Right lobe of liver (tissue), 6 donors: ENCODE measurements at regions not wholly inside any gene's neighbourhood (a gene's known extent, or its start where the extent isn't known, plus 50 kb on each side); places are given as distances from the start of the nearest gene placed in this dataset.

Source experiments
- ATAC-seq, 4 donors: fragments of 200-7000 bp; cut with Tn5 transposase; one replicate each; pipeline ENCODE4 v1.9.1; 2020; ENCODE audit warnings: mild to moderate bottlenecking in 4 of 4, moderate library complexity in 4 of 4
- DNase-seq, 3 donors: peaks; one replicate each; pipeline ENCODE4 v3.0.0-alpha.2; 2020
- H3K27ac ChIP-seq, 3 donors: fragments of 200-600 bp; one replicate each; pipeline ENCODE4 v1.8.0; 2022
- H3K27me3 ChIP-seq, 2 donors: fragments of 200-600 bp; one replicate each; pipeline ENCODE4 v1.8.0; 2022
- H3K36me3 ChIP-seq, 4 donors: fragments of 200-600 bp; sonication (generic) in 1 of 4; one replicate each; pipeline versions ENCODE4 v1.5.1 to v1.8.0; 2017 to 2022; ENCODE audit warnings: control low read depth in 1 of 4
- H3K4me1 ChIP-seq, 4 donors: fragments of 200-600 bp; sonication (generic) in 1 of 4; one replicate each; pipeline versions ENCODE4 v1.5.1 to v1.8.0; 2017 to 2022; ENCODE audit warnings: control low read depth in 1 of 4
- H3K4me3 ChIP-seq, 3 donors: fragments of 200-600 bp; one replicate each; pipeline ENCODE4 v1.8.0; 2022
- H3K9me3 ChIP-seq, 4 donors: fragments of 200-600 bp; sonication (generic) in 1 of 4; one replicate each; pipeline versions ENCODE4 v1.5.1 to v1.8.0; 2017 to 2022; ENCODE audit warnings: control low read depth in 1 of 4
- CTCF ChIP-seq, 4 donors: fragments of 200-600 bp in 3 of 4; fragments of 450-650 bp in 1 of 4; IDR thresholded peaks; one replicate each; pipeline versions ENCODE4 v1.5.1 to v1.8.0; 2016 to 2022; ENCODE audit warnings: antibody characterized with exemption in 4 of 4, mild to moderate bottlenecking in 2 of 4
- POLR2A ChIP-seq: fragments of 450-650 bp; IDR thresholded peaks from one replicate; pipeline ENCODE4 v1.6.1; 2017; ENCODE audit warnings: antibody characterized with exemption, mild to moderate bottlenecking
- WGBS: methylation state at CpG from one replicate; pipeline ENCODE4 v1.1.6; 2018; ENCODE audit warnings: low coverage, low lambda C conversion rate; ENCODE audit not compliant: insufficient coverage; ENCODE audit errors: missing lambda C conversion rate; 5-methylcytosine and 5-hydroxymethylcytosine counted together
- intact Hi-C, 2 donors: fragments of 100-400 bp; cut with DNase I; formaldehyde crosslinking; loops; one replicate each; pipeline versions ENCODE4 v1.11.2 to v1.14.1; 2022
- donor health status: DM: no; HTN: yes; CAD: no.
- donor health status: DM: no; HTN: no; CAD: no.
- donor health status: DM: no; HTN: no; CAD: no.
- donor health status: DM: no; HTN: yes; CAD: no.
- donor health status: DM: no; HTN: yes; CAD: no.

- Histone ChIP-seq H3K4me3 (no peak overlapping the region), H3K27ac (no peak overlapping the region), H3K4me1 (no peaks in the 10 kb centered on the region), H3K36me3 (no peaks in the 10 kb centered on the region), H3K27me3 (no peaks in the 10 kb centered on the region), H3K9me3 (no peaks in the 10 kb centered on the region)
- DNase-seq (no peak), ATAC-seq (no peak)
- intact Hi-C loops, result no loop called here
- TF ChIP-seq POLR2A, result no peak
- no peak for TF ChIP-seq CTCF (IDR thresholded peaks at IDR 0.05)
- 51% methylated on average over 3 of the region's 3 CpGs for WGBS
Measured at GRCh38 chr10:117933036-117933435, 113.7 kb downstream of the RAB11FIP2 start.

GRCh38 chr10:117934477-117934876 is 112.3 kb downstream of the RAB11FIP2 start:
- ATAC-seq (no peak), DNase-seq (no peak)
- WGBS, result 53% methylated on average over 3 of the region's 3 CpGs

GRCh38 chr10:117936141-117936540 is 110.6 kb downstream of the RAB11FIP2 start:
- DNase-seq (no peak), ATAC-seq (no peak)
- Histone ChIP-seq H3K4me1 (no peaks in the 10 kb centered on the region), H3K4me3 (no peak overlapping the region), H3K36me3 (no peaks in the 10 kb centered on the region), H3K9me3 (no peaks in the 10 kb centered on the region), H3K27ac (no peak overlapping the region), H3K27me3 (no peaks in the 10 kb centered on the region)
- intact Hi-C loops, result no loop called here
- no peak for TF ChIP-seq POLR2A
- no peak for TF ChIP-seq CTCF (IDR thresholded peaks at IDR 0.05)
- 38% methylated on average over 6 of the region's 9 CpGs for WGBS

More at GRCh38 chr10:117934477-117934876, 112.3 kb downstream of the RAB11FIP2 start:
- H3K4me1 ChIP-seq, result no peaks in the 10 kb centered on the region
- TF ChIP-seq POLR2A (no peak), CTCF (IDR thresholded peaks at IDR 0.05) (no peak)
- no peak overlapping the region for H3K27ac ChIP-seq
- no peaks in the 10 kb centered on the region for H3K27me3 ChIP-seq
- H3K9me3 ChIP-seq, result no peaks in the 10 kb centered on the region
- H3K4me3 ChIP-seq, result no peak overlapping the region
- H3K36me3 ChIP-seq, result no peaks in the 10 kb centered on the region
- intact Hi-C loops, result no loop called here

- no peak for ATAC-seq
- Histone ChIP-seq H3K36me3 (no peaks in the 10 kb centered on the region), H3K4me3 (no peak overlapping the region), H3K27me3 (no peaks in the 10 kb centered on the region), H3K4me1 (no peaks in the 10 kb centered on the region), H3K27ac (no peak overlapping the region), H3K9me3 (no peaks in the 10 kb centered on the region)
- DNase-seq, result no peak
- intact Hi-C loops, result no loop called here
- WGBS, result 68% methylated on average over 4 of the region's 4 CpGs
- no peak for TF ChIP-seq POLR2A
- no peak for TF ChIP-seq CTCF (IDR thresholded peaks at IDR 0.05)
Measured at GRCh38 chr10:117936566-117936965, 110.2 kb downstream of the RAB11FIP2 start.

- no peaks in the 10 kb centered on the region for H3K4me1 ChIP-seq
- H3K4me3 ChIP-seq, result no peak overlapping the region
- no peaks in the 10 kb centered on the region for H3K9me3 ChIP-seq
- WGBS, result 81% methylated on average over 3 of the region's 3 CpGs
- intact Hi-C loops, result no loop called here
- DNase-seq (no peak), ATAC-seq (no peak)
- H3K36me3 ChIP-seq, result no peaks in the 10 kb centered on the region
- H3K27me3 ChIP-seq, result no peaks in the 10 kb centered on the region
- TF ChIP-seq CTCF (IDR thresholded peaks at IDR 0.05), result no peak
- no peak overlapping the region for H3K27ac ChIP-seq
Measured at GRCh38 chr10:117936976-117937375, 109.8 kb downstream of the RAB11FIP2 start.
